PC-3 (cell line): ENCODE measurements at regions not wholly inside any gene's neighbourhood (a gene's known extent, or its start where the extent isn't known, plus 50 kb on each side); places are given as distances from the start of the nearest gene placed in this dataset.

Experiments used
- CTCF ChIP-seq: fragments of 300-600 bp; sonication (generic); conservative IDR thresholded peaks from 2 replicates; pipeline ENCODE4 v1.5.1; 2017; ENCODE audit warnings: antibody characterized with exemption, low read depth, mild to moderate bottlenecking, low read length
- EZH2 ChIP-seq: fragments of 300-600 bp; sonication (generic); IDR thresholded peaks from one replicate; pipeline ENCODE4 v1.6.1; 2017; ENCODE audit warnings: antibody characterized with exemption, mild to moderate bottlenecking, low read length; ENCODE audit not compliant: unreplicated experiment

- no peak for TF ChIP-seq CTCF
- no peak for TF ChIP-seq EZH2
These were observed 1433.0 kb downstream of the UQCRFS1 start for GRCh38 chr19:27779954-27780353.
